OCI-LY7 (cell line): ENCODE measurements at regions not wholly inside any gene's neighbourhood (a gene's known extent, or its start where the extent isn't known, plus 50 kb on each side); places are given as distances from the start of the nearest gene placed in this dataset.

Experiments
- CTCF ChIP-seq: fragments of 200-600 bp; sonication (generic); conservative IDR thresholded peaks from 2 replicates; pipeline ENCODE4 v1.5.1; 2014; ENCODE audit warnings: mild to moderate bottlenecking, antibody characterized with exemption, low read length, moderate library complexity, mixed read lengths
- EZH2phosphoT487 ChIP-seq: fragments of 200-600 bp; sonication (generic); IDR thresholded peaks from 2 replicates; pipeline ENCODE4 v1.6.1; 2018; ENCODE audit warnings: low read depth, borderline replicate concordance, mild to moderate bottlenecking, mixed run types, antibody characterized with exemption, low read length, moderate library complexity, mixed read lengths

- TF ChIP-seq CTCF: no peak
- TF ChIP-seq EZH2phosphoT487: no peak
Measured at GRCh38 chr19:28868836-28869235, 344.1 kb downstream of the UQCRFS1 start.
